AG04449 (cell line): ENCODE measurements at regions not wholly inside any gene's neighbourhood (a gene's known extent, or its start where the extent isn't known, plus 50 kb on each side); places are given as distances from the start of the nearest gene placed in this dataset.

ENCODE experiments used
- CTCF ChIA-PET: fragments of 350-600 bp; formaldehyde crosslinking; extraction: SDS; loops from one replicate; lab custom pipeline; 2021; ENCODE audit warnings: antibody characterized with exemption; lab: Yijun Ruan, JAX
- POLR2A ChIA-PET: fragments of 400-600, 350-600 bp; formaldehyde crosslinking; extraction: SDS; loops from one replicate; lab custom pipeline; 2020; ENCODE audit warnings: antibody characterized with exemption, inconsistent platforms; lab: Yijun Ruan, JAX
- DNase-seq: peaks from one replicate; pipeline ENCODE4 v3.0.0-alpha.2; 2010; ENCODE audit warnings: low read depth, low spot score
- H3K4me3 ChIP-seq: 2 replicates; pipeline ENCODE4 v1.5.1; 2011; ENCODE audit warnings: low read depth, mild to moderate bottlenecking, control low read depth, low read length
- CTCF ChIP-seq: IDR thresholded peaks from one replicate; pipeline ENCODE4 v1.5.1; 2011; ENCODE audit warnings: mild to moderate bottlenecking, moderate library complexity, low read length, control low read depth, inconsistent platforms; ENCODE audit not compliant: insufficient read depth; ENCODE audit errors: missing control alignments

DNA sequence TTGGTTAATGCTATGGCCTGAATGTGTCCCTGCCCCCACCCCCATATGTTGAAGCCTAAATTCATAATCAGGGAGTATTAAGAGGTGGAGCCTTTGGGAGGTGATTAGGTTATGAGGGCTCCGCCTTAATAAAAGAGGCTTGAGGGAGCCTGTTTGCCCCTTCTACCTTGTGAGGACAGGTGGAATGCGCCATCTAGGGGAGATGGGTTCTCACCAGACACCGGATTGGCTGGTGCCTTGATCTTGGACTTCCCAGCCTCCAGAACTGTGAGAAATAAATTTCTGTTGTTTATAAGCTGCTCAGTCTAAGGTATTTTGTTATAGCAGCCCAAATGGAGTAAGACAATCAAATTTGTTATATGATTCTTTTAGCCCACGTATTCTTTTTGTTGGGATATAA is 148.3 kb downstream of the PTCSC3 start:
- CTCF ChIA-PET, result no interaction called here
- POLR2A ChIA-PET, result no interaction called here
- DNase-seq, result no peak
- TF ChIP-seq CTCF, result no peak
- H3K4me3 ChIP-seq, result no peak overlapping the region

DNA sequence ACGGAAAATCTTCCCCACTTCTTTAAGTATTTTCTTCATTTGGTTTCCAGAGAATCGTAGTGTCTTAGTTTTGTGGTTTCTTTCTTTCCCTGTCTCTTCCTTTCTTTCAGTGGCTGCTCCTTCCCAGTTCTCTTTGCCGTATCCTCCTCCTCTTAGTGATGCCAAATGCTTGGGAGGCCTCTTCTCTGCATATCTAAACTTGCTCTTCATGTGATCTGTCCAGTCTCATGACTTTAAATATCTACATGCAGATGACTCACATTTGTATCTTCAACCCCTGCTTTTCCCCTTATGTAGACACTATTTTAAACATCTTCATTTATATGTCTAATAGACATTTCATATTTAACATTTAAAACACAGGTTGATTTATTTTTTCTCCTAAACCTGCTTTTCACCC is 149.2 kb downstream of the PTCSC3 start:
- H3K4me3 ChIP-seq, result no peak overlapping the region
- CTCF ChIA-PET, result no interaction called here
- POLR2A ChIA-PET, result no interaction called here
- DNase-seq, result no peak
- TF ChIP-seq CTCF, result no peak

GRCh38 chr14:36022765-36023410 is 153.6 kb downstream of the PTCSC3 start:
- TF ChIP-seq CTCF, result no peak
- CTCF ChIA-PET, result no interaction called here
- no peak for DNase-seq
- H3K4me3 ChIP-seq, result no peak overlapping the region
- POLR2A ChIA-PET, result no interaction called here

- no peak overlapping the region for H3K4me3 ChIP-seq
- CTCF ChIA-PET, result no interaction called here
- TF ChIP-seq CTCF, result no peak
- no peak for DNase-seq
- POLR2A ChIA-PET, result no interaction called here
Observed at GRCh38 chr14:36021591-36022320, 154.8 kb downstream of the PTCSC3 start.

DNA sequence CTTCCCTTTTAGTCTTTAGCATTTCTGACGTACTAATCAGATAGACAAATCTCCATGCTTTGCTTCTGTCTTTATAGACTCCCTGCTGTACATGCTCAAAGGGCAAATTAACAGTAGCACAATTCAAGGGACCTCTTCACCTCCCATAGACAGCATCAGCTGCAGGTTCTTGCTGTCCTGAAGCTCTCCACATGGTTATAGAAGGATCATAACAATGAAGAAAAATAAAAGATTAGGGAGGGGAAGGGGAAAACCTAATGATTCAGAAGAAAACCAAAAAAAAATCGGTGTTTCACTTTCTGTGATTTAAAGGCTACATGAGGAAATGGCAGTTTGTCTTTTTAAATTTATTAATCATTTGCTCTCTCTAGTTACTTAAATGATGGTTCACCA is 155.5 kb downstream of the PTCSC3 start:
- no peak for TF ChIP-seq CTCF
- ChIA-PET POLR2A (no interaction called here), CTCF (no interaction called here)
- no peak overlapping the region for H3K4me3 ChIP-seq
- DNase-seq, result no peak

DNA sequence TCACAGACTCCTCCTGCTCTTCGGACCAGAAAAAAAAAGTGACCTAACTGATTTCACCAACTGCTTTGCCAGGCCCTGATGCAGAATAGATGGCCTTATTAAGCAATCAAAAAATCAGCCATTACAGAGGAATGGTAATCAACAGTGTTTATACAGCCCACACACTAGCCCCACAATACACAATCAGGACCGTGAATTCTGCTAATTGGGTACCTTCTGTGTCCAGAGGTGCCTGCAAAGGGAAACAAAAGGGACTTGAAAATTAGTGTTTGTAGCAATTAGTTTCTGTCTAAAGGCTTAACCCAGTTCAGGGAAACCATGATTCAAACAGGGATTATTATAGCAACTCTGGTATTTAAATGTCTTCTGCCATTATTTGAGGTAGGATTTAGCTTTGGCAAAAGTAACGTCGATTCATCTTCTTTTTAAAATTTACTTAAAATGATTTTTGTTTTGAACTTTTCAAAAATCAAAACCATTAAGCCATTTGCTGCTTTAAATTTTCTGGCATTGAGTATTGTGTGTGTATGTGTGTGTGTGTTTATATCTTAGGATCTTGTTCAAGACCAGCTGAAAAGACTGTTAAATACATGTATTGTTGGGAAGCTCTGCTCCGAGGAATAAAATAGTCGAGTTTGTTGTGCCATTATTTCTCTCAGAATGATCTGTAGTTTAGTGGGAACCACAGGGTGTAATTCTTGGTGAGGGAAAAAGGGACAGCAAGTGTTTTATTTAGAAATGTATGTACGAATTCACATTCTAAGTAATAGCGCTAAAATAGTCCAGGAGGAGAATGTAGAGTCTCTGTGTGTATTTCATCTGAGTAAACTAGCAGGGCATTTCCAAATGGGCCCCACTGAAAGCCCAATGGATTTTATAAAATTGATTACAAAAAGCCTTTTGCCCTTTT is 156.1 kb downstream of the PTCSC3 start:
- ChIA-PET CTCF (no interaction called here), POLR2A (no interaction called here)
- no peak overlapping the region for H3K4me3 ChIP-seq
- no peak for TF ChIP-seq CTCF
- DNase-seq, result no peak
